ENCODE measurements at regions not wholly inside any gene's neighbourhood (a gene's known extent, or its start where the extent isn't known, plus 50 kb on each side); places are given as distances from the start of the nearest gene placed in this dataset.

GRCh38 chr12:93135286-93136239, 206.5 kb upstream of the EEA1 start (continued):
- TF ChIP-seq MAFK (IDR thresholded peaks at IDR 0.05; ENCODE audit: low read depth, low read length): no peak

- H2BK20ac ChIP-seq (ENCODE audit: low read depth, low read length): no peak overlapping the region
- no peak overlapping the region for H4K5ac ChIP-seq (ENCODE audit: low read depth, low read length)
- no TSS peak for BruUV-seq (replicated peaks)
- no peaks in the 10 kb centered on the region for H3K27me3 ChIP-seq (ENCODE audit: control insufficient read depth, insufficient read depth, low read length)
- H3K4me1 ChIP-seq (ENCODE audit: control insufficient read depth, insufficient read depth, low read length): peaks cover 6% of the 10 kb centered on the region
- ChIA-PET POLR2A (ENCODE audit: unreplicated experiment) (no interaction called here), CTCF (interaction anchor here (0.9 kb wide), 1 partner anchor 11 kb away, joined by 3 read pairs; no protein-coding TSS in a partner anchor)
- no peak overlapping the region for H3K4me2 ChIP-seq (ENCODE audit: low read depth, low read length)
- H4K91ac ChIP-seq (ENCODE audit: insufficient read depth, low read depth, low read length): no peak overlapping the region
- DNase-seq (no peak), ATAC-seq (ENCODE audit: low read depth) (no peak)
- H2BK120ac ChIP-seq (ENCODE audit: low read depth, low read length): no peak overlapping the region
- H2AFZ ChIP-seq (replicated peaks; ENCODE audit: low read length, poor library complexity): no peak overlapping the region
- peak overlapping the region; percentile 66; the same call in 1 of the 2 replicates for H2AK5ac ChIP-seq (ENCODE audit: low read depth, low read length)
- no peak overlapping the region for H3K4ac ChIP-seq (ENCODE audit: low read depth, low read length)
- in situ Hi-C loops (cut with MboI; ENCODE audit: low sequenced_read_pairs): no loop called here
- H3K9me1 ChIP-seq (ENCODE audit: insufficient read depth, low read length): peaks cover 4% of the 10 kb centered on the region
- H3K56ac ChIP-seq (ENCODE audit: extremely low read depth, insufficient read depth, low read length): no peak overlapping the region
- no peaks in the 10 kb centered on the region for H3K9me3 ChIP-seq (ENCODE audit: control insufficient read depth, insufficient read depth, low read length)
- intact Hi-C loops (cut with micrococcal nuclease): no loop called here
- no peaks in the 10 kb centered on the region for H4K20me1 ChIP-seq (ENCODE audit: insufficient read depth, low read length)
- no peak overlapping the region for H2BK5ac ChIP-seq (ENCODE audit: low read depth, low read length, poor library complexity, severe bottlenecking)
- no peaks in the 10 kb centered on the region for H3K36me3 ChIP-seq (ENCODE audit: control insufficient read depth, insufficient read depth, low read length)
- dilution Hi-C loops (cut with HindIII; ENCODE audit: low sequenced_read_pairs, unreplicated experiment): no loop called here
- no peak overlapping the region for H2AK9ac ChIP-seq (replicated peaks; ENCODE audit: low read depth, low read length, poor library complexity)
- H3K79me1 ChIP-seq (ENCODE audit: low read depth in 1 of 2, low read length in 2 of 2): no peaks in the 10 kb centered on the region
- H2BK15ac ChIP-seq (ENCODE audit: low read depth, low read length): no peak overlapping the region
- no peak overlapping the region for H3K23ac ChIP-seq (ENCODE audit: low read depth, low read length)
- H3K14ac ChIP-seq (replicated peaks; ENCODE audit: low read depth, low read length): no peak overlapping the region
- no peak overlapping the region for H3K27ac ChIP-seq (ENCODE audit: insufficient read depth, low read length)
- H3K18ac ChIP-seq (ENCODE audit: low read depth, low read length): no peak overlapping the region
- no peak overlapping the region for H3K9ac ChIP-seq (ENCODE audit: low read depth, low read length)
- no peak overlapping the region for H3K4me3 ChIP-seq (ENCODE audit: insufficient read depth, low read depth, low read length)
- H4K8ac ChIP-seq (ENCODE audit: low read depth in 2 of 2, low read length in 2 of 2): no peak overlapping the region
- whole genome bisulfite sequencing, 2 experiments (ENCODE audit: extremely low coverage in 2 of 2, insufficient read length in 1 of 2): 83% methylated on average over 1 of the region's 6 CpGs; no CpG with 5 or more reads in 1 of the 2 experiments
- TF ChIP-seq USF2 (IDR thresholded peaks at IDR 0.05; ENCODE audit: low read depth, low read length): no peak
- no peak for TF ChIP-seq RAD21 (IDR thresholded peaks at IDR 0.05; ENCODE audit: low read length)
- no peak for TF ChIP-seq FOS (IDR thresholded peaks at IDR 0.05; ENCODE audit: low read depth, low read length)
- no peak for TF ChIP-seq MAFK (IDR thresholded peaks at IDR 0.05; ENCODE audit: low read depth, low read length)
- no peak for TF ChIP-seq RFX5 (IDR thresholded peaks at IDR 0.05; ENCODE audit: low read depth, low read length)
- TF ChIP-seq RCOR1 (IDR thresholded peaks at IDR 0.05; ENCODE audit: insufficient replicate concordance, low read length): no peak
- no peak for TF ChIP-seq CEBPB (IDR thresholded peaks at IDR 0.05; ENCODE audit: low read depth, low read length)
- TF ChIP-seq MXI1 (IDR thresholded peaks at IDR 0.05; ENCODE audit: borderline replicate concordance, low read depth, low read length): no peak
- no peak for TF ChIP-seq MAZ (IDR thresholded peaks at IDR 0.05; ENCODE audit: borderline replicate concordance, low read depth, low read length)
- TF ChIP-seq CHD1 (IDR thresholded peaks at IDR 0.05; ENCODE audit: low read depth, low read length): no peak
- no peak for TF ChIP-seq BHLHE40 (IDR thresholded peaks at IDR 0.05; ENCODE audit: low read depth, low read length)
- TF ChIP-seq NFE2L2 (IDR thresholded peaks at IDR 0.05; ENCODE audit: low read depth, low read length): no peak
- TF ChIP-seq POLR2A (IDR thresholded peaks at IDR 0.05; ENCODE audit: low read depth, low read length): no peak
- TF ChIP-seq SMC3 (IDR thresholded peaks at IDR 0.05; ENCODE audit: low read depth, low read length): no peak
These were observed 207.4 kb upstream of the EEA1 start for GRCh38 chr12:93136253-93137055.

Measured in IMR-90 (cell line).